ENCODE measurements at regions not wholly inside any gene's neighbourhood (a gene's known extent, or its start where the extent isn't known, plus 50 kb on each side); places are given as distances from the start of the nearest gene placed in this dataset.

GRCh38 chr17:49899588-49899987 is 51.7 kb upstream of the TAC4 start:
- TF ChIP-seq CTCF (IDR thresholded peaks at IDR 0.05; ENCODE audit: low read length): no peak
- no peak for TF ChIP-seq EZH2 (optimal IDR thresholded peaks at IDR 0.05; ENCODE audit: low read depth, low read length)

Data from MM.1S (cell line).